ENCODE measurements at regions not wholly inside any gene's neighbourhood (a gene's known extent, or its start where the extent isn't known, plus 50 kb on each side); places are given as distances from the start of the nearest gene placed in this dataset.

DNA sequence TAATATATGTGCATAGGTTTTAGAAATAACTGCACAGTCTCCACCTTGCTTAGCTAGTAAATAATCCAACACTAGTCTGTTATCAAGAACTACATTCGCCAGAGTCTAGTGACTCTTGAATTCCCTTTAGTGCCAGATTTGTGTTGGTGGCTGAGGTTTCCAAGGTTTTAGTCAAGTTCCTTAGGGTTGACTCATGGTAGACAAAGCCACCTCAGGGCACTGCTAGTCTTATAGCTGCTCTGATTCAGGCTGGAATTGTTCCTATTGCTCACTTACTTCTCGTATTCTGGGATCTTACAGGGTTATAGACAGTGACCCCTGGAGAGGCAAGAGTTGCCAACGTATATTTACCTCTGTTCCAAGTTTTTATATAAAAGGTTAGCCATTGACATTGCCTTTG lies 1369.8 kb upstream of the CDH9 start:
- no peak for TF ChIP-seq TCF12 (IDR thresholded peaks at IDR 0.05; ENCODE audit: low read depth)
- TF ChIP-seq, protein P1, sequence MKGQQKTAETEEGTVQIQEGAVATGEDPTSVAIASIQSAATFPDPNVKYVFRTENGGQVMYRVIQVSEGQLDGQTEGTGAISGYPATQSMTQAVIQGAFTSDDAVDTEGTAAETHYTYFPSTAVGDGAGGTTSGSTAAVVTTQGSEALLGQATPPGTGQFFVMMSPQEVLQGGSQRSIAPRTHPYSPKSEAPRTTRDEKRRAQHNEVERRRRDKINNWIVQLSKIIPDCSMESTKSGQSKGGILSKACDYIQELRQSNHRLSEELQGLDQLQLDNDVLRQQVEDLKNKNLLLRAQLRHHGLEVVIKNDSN (IDR thresholded peaks at IDR 0.05) = no peak
- no peak for TF ChIP-seq EP300 (IDR thresholded peaks at IDR 0.05; ENCODE audit: borderline replicate concordance)

DNA sequence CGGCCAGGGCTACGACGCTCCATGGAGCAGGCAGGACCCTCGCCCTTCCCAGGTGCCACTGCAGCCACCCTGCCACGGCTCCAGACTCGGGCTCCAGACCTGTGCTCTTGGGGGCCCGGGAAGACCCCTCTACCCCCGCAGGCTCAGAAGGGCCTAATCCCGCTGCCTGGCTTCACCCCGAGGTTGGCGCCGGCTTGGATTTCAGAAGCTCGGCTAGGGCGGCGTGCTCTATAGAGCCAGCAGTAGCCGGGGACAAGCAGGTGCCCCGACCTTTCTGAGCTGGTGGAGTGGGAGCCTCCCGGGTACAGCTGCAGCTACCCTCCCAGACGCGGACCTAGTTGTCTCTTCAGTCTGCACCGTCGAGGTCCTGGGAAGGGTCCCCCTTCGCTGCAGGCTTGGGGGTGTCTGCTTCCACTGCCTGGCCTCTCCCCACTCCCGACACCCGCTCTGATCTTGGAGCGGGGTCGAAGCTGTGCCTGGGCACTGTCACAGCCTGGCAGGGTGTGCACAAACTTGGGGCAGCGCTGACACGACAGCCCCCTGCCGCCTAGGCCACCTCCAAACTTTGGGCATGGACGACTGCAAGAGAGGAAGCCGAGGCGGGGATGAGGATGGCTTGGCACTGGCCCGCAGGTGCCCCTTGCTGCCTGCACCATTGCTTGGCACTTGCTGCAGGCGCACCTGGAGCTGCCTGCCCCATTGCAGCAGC lies 1366.1 kb upstream of the CDH9 start:
- TF ChIP-seq TAF1 (IDR thresholded peaks at IDR 0.05; ENCODE audit: low read depth) (no peak), TCF12 (IDR thresholded peaks at IDR 0.05; ENCODE audit: low read depth) (no peak), CREB1 (IDR thresholded peaks at IDR 0.05; ENCODE audit: low read depth) (no peak), FOXM1 (IDR thresholded peaks at IDR 0.05; ENCODE audit: borderline replicate concordance, low read depth) (no peak), ZBTB7A (IDR thresholded peaks at IDR 0.05; ENCODE audit: low read depth) (no peak), NFIC (IDR thresholded peaks at IDR 0.05) (no peak), EP300 (IDR thresholded peaks at IDR 0.05; ENCODE audit: borderline replicate concordance) (no peak), TEAD4 (IDR thresholded peaks at IDR 0.05) (no peak), RAD21 (IDR thresholded peaks at IDR 0.05; ENCODE audit: low read depth) (no peak), YY1 (IDR thresholded peaks at IDR 0.05; ENCODE audit: low read depth) (no peak), EGR1 (IDR thresholded peaks at IDR 0.05) (no peak), REST (IDR thresholded peaks at IDR 0.05; ENCODE audit: low read depth) (no peak), CEBPB (IDR thresholded peaks at IDR 0.05) (no peak)
- TF ChIP-seq, protein P2, sequence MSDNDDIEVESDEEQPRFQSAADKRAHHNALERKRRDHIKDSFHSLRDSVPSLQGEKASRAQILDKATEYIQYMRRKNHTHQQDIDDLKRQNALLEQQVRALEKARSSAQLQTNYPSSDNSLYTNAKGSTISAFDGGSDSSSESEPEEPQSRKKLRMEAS (IDR thresholded peaks at IDR 0.05) = no peak
- TF ChIP-seq, protein P1 (IDR thresholded peaks at IDR 0.05) = no peak

- TF ChIP-seq TAF1 (IDR thresholded peaks at IDR 0.05; ENCODE audit: low read depth) = no peak
- peak; percentile 44; the same call in 1 of the 2 replicates for TF ChIP-seq NFIC (IDR thresholded peaks at IDR 0.05)
- TF ChIP-seq CREB1 (IDR thresholded peaks at IDR 0.05; ENCODE audit: low read depth) = no peak
- peak; percentile 62; the same call in 1 of the 2 replicates for TF ChIP-seq FOXM1 (IDR thresholded peaks at IDR 0.05; ENCODE audit: borderline replicate concordance, low read depth)
- TF ChIP-seq, protein P1 (IDR thresholded peaks at IDR 0.05) = no peak
- no peak for TF ChIP-seq ZBTB7A (IDR thresholded peaks at IDR 0.05; ENCODE audit: low read depth)
- no peak for TF ChIP-seq YY1 (IDR thresholded peaks at IDR 0.05; ENCODE audit: low read depth)
- peak; percentile 81 for TF ChIP-seq TCF12 (IDR thresholded peaks at IDR 0.05; ENCODE audit: low read depth)
- TF ChIP-seq, protein P2 (IDR thresholded peaks at IDR 0.05) = no peak
- TF ChIP-seq EP300 (IDR thresholded peaks at IDR 0.05; ENCODE audit: borderline replicate concordance) = peak; percentile 81; the same call in 1 of the 2 replicates
- peak; percentile 83 for TF ChIP-seq TEAD4 (IDR thresholded peaks at IDR 0.05)
- TF ChIP-seq RAD21 (IDR thresholded peaks at IDR 0.05; ENCODE audit: low read depth) = no peak
- TF ChIP-seq EGR1 (IDR thresholded peaks at IDR 0.05) = no peak
- TF ChIP-seq CEBPB (IDR thresholded peaks at IDR 0.05) = no peak
- no peak for TF ChIP-seq REST (IDR thresholded peaks at IDR 0.05; ENCODE audit: low read depth)
Measured at GRCh38 chr5:28403846-28404245, 1365.5 kb upstream of the CDH9 start.

DNA sequence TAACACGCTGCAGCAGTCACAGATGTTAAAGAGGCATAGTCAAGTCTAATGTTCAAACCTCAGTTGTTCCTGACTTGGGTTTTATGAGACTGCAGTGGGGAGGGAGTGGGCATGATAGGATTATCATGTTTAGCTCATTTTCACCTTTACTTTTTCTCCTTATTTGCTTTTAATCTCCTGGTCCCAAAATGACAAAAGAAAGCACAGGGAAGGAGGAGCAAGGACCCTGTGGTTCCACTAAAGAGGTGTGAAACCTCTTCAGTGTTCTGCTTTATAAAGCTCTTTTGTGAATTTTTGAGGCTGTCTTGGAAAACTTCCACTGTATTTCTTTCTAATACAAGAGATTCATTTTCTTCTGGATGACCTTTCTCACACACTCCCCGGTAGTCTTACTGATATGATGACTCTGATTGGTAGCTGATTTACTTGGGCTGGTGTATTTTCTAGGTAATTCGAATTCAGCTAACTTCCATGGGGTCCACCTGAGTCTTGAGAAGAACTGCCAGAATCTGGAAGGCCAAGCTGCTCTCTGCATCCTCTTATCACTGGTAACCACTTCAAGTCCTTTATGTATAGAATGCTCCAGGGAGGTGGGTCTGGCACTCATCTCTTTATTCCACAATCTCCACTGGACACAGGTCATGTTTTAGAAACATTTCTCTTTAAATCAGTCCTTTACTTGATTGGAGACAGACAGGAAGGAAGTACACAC lies 1364.4 kb upstream of the CDH9 start:
- TF ChIP-seq ZBTB7A (IDR thresholded peaks at IDR 0.05; ENCODE audit: low read depth) = no peak
- TF ChIP-seq, protein P1 (IDR thresholded peaks at IDR 0.05) = no peak
- no peak for TF ChIP-seq FOXM1 (IDR thresholded peaks at IDR 0.05; ENCODE audit: borderline replicate concordance, low read depth)
- TF ChIP-seq NFIC (IDR thresholded peaks at IDR 0.05) = no peak
- no peak for TF ChIP-seq EP300 (IDR thresholded peaks at IDR 0.05; ENCODE audit: borderline replicate concordance)
- TF ChIP-seq CEBPB (IDR thresholded peaks at IDR 0.05) = no peak
- TF ChIP-seq REST (IDR thresholded peaks at IDR 0.05; ENCODE audit: low read depth) = no peak
- no peak for TF ChIP-seq YY1 (IDR thresholded peaks at IDR 0.05; ENCODE audit: low read depth)
- TF ChIP-seq, protein P2 (IDR thresholded peaks at IDR 0.05) = no peak
- no peak for TF ChIP-seq EGR1 (IDR thresholded peaks at IDR 0.05)
- TF ChIP-seq TEAD4 (IDR thresholded peaks at IDR 0.05) = no peak
- TF ChIP-seq TCF12 (IDR thresholded peaks at IDR 0.05; ENCODE audit: low read depth) = no peak

All from Ishikawa (cell line).